Esophagus squamous epithelium (tissue), 4 donors: ENCODE measurements at regions not wholly inside any gene's neighbourhood (a gene's known extent, or its start where the extent isn't known, plus 50 kb on each side); places are given as distances from the start of the nearest gene placed in this dataset.
"Not testable (repeated sequence)": the region's sequence is repeated elsewhere in the genome, so short reads cannot be mapped to it uniquely, and the experiment has no call there.

ENCODE experiments used
- CTCF ChIP-seq, 6 experiments: fragments of 450-650 bp in 4 of 6; fragments of 200-600 bp in 2 of 6; sonication (generic) in 2 of 6; IDR thresholded peaks; one replicate each; pipeline ENCODE4 v1.5.1; 2016 to 2019; ENCODE audit warnings: antibody characterized with exemption in 6 of 6, mild to moderate bottlenecking in 4 of 6, moderate library complexity in 4 of 6
- POLR2A ChIP-seq, 4 donors: fragments of 450-650 bp; IDR thresholded peaks; one replicate each; pipeline ENCODE4 v1.6.1; 2017; ENCODE audit warnings: antibody characterized with exemption in 4 of 4, mild to moderate bottlenecking in 4 of 4, moderate library complexity in 3 of 4

DNA sequence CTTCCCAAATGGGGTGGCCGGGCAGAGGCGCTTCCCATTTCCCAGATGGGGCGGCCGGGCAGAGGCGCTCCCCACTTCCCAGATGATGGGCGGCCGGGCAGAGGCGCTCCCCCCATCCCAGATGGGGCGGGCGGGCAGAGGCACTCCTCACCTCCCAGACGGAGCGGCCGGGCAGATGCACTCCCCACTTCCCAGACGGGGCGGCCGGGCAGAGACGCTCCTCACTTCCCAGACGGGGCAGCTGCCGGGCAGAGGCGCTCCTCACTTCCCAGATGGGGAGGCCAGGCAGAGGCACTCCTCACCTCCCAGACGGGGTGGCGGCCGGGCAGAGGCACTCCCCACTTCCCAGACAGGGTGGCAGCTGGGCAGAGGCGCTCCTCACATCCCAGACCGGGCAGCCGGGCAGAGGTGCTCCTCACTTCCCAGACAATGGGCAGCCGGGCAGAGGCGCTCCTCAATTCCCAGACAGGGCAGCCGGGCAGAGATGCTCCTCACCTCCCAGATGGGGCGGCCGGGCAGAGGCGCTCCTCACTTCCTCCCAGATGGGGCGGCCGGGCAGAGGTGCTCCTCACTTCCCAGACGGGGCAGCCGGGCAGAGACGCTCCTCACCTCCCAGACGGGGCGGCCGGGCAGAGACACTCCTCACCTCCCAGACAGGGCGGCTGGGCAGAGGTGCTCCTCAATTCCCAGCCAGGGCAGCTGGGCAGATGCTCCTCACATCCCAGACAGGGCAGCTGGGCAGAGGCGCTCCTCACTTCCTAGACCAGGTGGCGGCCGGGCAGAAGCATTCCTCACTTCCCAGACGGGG, 345.0 kb downstream of the TUBA3C start:
- TF ChIP-seq CTCF, POLR2A (IDR thresholded peaks at IDR 0.05): not testable (repeated sequence)
